ENCODE measurements at regions not wholly inside any gene's neighbourhood (a gene's known extent, or its start where the extent isn't known, plus 50 kb on each side); places are given as distances from the start of the nearest gene placed in this dataset.
A peak's percentile ranks its signal among the peaks of the same experiment; 100 is the strongest.

- DNase-seq (no peak), ATAC-seq (no peak)
- intact Hi-C loops (cut with DNase I, micrococcal nuclease): no loop called here
Observed at GRCh38 chr2:103896182-103896581, 957.7 kb upstream of the POU3F3 start.

DNA sequence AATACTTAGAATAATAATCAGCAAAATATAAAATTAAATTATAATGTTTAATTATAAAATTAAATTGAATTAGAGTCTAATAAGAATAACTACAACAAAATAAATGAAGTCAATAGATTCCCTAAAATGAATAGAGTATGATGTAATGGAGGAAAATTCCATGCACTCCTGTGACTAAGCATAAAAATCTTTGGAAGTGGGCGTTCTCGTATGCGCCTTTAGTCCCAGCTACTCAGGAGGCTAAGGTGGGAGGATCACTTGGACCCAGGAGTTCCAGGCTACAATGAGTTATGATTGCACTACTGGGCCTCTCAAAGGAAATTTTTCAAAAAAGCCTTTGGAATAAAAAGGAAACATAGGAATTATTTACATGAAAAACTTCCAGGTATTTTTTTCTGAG, 955.4 kb upstream of the POU3F3 start:
- no peak for ATAC-seq
- intact Hi-C loops (cut with DNase I, micrococcal nuclease): no loop called here
- DNase-seq: no peak

- intact Hi-C loops (cut with DNase I, micrococcal nuclease): no loop called here
- no peak for ATAC-seq
Observed at GRCh38 chr2:103902347-103902746, 951.6 kb upstream of the POU3F3 start.

GRCh38 chr2:103921161-103921560, 932.8 kb upstream of the POU3F3 start:
- intact Hi-C loops (cut with DNase I, micrococcal nuclease): no loop called here
- ATAC-seq (no peak), DNase-seq (no peak)

More at GRCh38 chr2:103902347-103902746, 951.6 kb upstream of the POU3F3 start:
- DNase-seq: no peak

DNA sequence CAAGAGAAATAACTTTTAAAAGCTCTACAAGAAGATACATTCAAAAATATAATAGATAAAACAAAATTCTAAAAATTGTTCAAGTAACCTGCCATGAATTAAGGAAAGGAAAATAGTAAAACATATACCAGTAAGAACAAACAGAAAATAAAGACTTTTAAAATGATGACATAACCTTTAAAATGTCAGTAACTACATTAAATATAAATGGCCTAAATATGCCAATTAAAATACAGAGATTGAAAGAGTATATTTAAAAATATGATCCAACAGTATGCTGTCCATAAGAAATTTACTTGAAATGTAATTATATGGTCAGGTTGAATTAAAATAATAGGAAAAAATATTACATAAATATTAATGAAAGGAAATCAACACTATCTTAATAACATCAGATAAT, 911.7 kb upstream of the POU3F3 start:
- intact Hi-C loops (cut with DNase I, micrococcal nuclease): no loop called here
- DNase-seq: no peak
- ATAC-seq: no peak

GRCh38 chr2:103945083-103945482, 908.8 kb upstream of the POU3F3 start:
- intact Hi-C loops (cut with DNase I, micrococcal nuclease): no loop called here
- no peak for DNase-seq
- no peak for ATAC-seq

DNA sequence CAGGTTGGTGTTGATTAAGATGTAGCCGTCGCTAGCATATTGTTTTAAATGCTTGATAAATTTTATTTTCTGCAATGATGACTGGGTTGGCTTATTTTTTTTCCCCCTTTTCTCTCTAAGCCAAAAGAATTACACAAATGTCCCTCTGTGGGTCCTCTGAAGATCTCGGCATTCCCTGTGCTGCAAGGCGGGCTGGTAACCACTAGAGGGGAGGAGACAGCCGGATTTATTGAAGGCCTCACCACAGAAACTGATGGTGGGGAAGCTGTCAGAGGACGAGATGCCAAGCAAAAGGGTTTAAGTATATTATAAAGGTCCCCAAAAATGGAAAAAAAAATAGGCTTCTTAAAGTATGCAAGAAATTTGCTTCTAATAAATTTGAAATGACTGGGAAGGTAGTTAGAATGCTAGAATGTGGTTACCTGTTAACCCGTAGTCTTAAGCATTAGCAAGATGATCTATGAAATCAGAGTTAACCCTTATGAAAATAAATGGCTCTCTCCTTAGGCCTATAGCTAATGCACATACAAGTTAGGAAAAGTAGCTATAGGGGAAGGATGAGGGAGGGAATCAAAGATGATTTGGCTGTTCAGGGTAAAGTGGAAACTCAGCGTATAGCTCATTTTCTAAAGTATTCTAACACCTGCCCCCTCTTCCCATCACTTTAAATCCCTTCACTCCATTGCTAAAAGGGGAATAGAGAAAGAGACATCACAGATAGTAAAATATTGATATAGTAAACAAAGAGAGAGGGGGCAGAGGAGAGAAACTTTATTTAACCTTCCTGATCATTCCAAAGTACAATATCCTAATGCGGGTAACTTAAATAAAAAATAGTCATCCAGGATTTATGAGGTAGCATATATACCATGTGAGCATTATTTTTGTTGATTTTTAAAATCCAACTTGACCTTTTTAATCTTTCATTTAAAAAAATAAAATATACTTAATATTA, 894.5 kb upstream of the POU3F3 start:
- ATAC-seq: peak; percentile 36
- DNase-seq: peak in 1 of 2 donors; percentile 4
- intact Hi-C loops (cut with DNase I, micrococcal nuclease): no loop called here

GRCh38 chr2:103960129-103960513, 893.8 kb upstream of the POU3F3 start:
- intact Hi-C loops (cut with DNase I, micrococcal nuclease): no loop called here
- ATAC-seq: no peak

GRCh38 chr2:103960951-103961350, 893.0 kb upstream of the POU3F3 start:
- DNase-seq (no peak), ATAC-seq (no peak)
- intact Hi-C loops (cut with DNase I, micrococcal nuclease): no loop called here

More at GRCh38 chr2:103960129-103960513, 893.8 kb upstream of the POU3F3 start:
- no peak for DNase-seq

DNA sequence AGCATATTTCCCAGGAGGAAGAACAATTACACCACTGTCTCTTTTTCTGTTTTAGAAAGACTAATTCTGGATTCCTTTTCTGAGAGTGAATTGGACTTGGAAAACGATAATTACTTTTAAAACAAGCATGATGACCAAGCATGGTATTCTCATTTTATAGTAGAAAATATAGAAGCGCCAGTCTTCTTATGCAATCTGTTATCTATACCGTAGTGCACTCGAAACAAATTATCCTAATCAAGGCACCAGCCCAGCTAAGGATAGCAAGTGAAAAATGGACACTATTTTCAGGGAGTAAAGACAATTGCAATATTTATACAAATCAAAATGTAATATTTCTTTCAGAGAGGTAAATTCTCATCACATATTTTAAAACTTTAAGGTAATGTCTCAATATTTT, 892.1 kb upstream of the POU3F3 start:
- ATAC-seq (no peak), DNase-seq (no peak)
- intact Hi-C loops (cut with DNase I, micrococcal nuclease): no loop called here

- DNase-seq: no peak
- intact Hi-C loops (cut with DNase I, micrococcal nuclease): no loop called here
- no peak for ATAC-seq
Observed at GRCh38 chr2:103962670-103963069, 891.2 kb upstream of the POU3F3 start.

GRCh38 chr2:103963146-103963725, 890.7 kb upstream of the POU3F3 start:
- no peak for ATAC-seq
- no peak for DNase-seq
- intact Hi-C loops (cut with DNase I, micrococcal nuclease): no loop called here

DNA sequence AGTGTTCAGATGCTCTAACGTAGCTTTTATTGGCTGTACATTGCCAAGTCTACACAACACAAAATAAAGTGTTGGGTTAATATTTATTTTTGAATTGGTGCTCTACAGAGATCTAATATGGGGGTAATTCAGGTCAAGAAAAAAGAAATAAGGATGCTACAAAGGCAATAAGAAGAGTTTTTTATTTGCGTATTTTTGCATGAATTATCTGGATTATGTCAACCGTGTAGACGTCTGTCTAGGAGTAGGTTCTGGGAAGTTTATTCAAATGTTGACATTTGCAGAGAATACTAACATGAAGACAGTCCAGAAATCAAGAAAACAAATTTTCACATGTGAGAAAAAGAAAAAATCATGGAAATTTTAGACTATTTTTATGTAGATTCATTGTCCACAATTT, 876.7 kb upstream of the POU3F3 start:
- no peak for DNase-seq
- intact Hi-C loops (cut with DNase I, micrococcal nuclease): no loop called here
- no peak for ATAC-seq

DNA sequence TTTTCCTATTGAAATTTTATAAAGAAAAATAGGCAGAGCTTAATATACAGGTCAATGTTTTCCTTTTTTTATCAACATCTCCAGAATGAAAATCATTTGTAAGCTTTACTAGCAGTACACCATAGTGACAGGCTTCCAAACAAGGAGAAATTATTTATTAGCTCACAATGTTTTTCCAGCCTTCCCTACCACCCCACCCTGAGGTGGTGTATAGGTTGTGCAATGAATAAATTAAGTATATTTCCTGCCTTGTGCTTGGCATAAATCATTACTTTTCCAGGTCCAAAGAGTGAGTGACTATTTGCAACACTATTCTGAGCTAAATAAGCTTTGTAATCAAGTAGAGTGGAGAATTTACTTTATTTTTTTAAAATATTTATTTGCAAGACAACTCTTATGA, 876.2 kb upstream of the POU3F3 start:
- intact Hi-C loops (cut with DNase I, micrococcal nuclease): no loop called here
- DNase-seq: no peak
- ATAC-seq: no peak

GRCh38 chr2:103980401-103980800, 873.5 kb upstream of the POU3F3 start:
- DNase-seq (no peak), ATAC-seq (no peak)
- intact Hi-C loops (cut with DNase I, micrococcal nuclease): no loop called here

DNA sequence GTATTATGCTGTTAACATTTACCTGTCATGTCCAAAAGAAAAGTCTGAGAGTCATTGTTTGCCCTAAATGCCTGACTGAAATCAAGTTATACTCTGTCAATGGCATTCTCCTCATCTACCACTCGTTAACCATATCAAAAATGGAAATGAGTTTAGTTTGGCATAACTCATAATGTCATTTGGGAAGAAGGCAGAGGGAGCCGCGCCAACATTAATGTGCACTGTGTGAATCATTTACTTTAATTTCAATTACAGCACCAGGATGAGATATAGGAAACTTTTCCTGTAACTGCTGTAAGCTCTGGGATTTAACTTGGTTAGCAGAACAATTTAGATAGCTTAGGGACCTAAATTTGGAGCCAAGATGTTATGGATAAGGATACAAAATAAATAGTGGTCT, 871.2 kb upstream of the POU3F3 start:
- DNase-seq: no peak
- intact Hi-C loops (cut with DNase I, micrococcal nuclease): no loop called here
- ATAC-seq: no peak

DNA sequence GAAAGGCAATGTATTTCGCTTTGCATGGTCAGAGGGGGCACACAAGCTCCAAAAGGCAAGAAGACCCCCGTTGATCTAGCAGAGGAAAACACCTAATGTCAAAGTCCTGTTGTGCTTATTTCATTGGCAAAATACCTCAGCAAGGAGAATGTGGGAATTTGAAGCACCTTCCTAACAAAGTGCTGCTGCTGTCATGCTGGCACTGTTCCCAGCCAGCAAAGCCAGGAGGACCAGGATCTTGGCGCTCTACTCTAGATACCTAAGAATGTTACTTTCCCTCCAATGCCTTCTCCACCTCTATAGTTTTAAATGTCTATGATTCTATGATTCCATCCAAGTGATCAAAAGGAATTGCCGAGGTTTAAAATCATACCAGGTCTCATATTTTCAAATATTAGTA, 867.9 kb upstream of the POU3F3 start:
- DNase-seq (no peak), ATAC-seq (no peak)
- intact Hi-C loops (cut with DNase I, micrococcal nuclease): no loop called here

DNA sequence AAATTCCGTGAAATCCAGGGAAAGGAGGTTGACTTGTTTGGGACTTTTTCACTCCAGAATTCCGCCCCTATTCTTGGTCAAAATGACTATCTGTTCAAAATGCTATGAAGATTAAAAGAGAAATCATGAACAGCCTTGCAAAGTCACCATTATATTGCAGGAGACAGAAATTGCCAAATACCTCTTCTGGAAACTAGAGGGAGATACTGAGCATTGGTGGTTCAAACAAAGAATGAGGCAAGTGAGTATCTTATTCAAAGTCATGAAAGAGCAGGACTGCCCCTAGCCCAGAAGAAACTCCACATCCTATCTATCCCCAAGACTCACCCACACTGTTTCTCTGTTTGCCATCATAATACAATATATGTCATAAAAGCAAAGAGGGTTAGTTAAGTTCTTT, 862.3 kb upstream of the POU3F3 start:
- intact Hi-C loops (cut with DNase I, micrococcal nuclease): no loop called here
- DNase-seq: no peak
- no peak for ATAC-seq

- no peak for DNase-seq
- intact Hi-C loops (cut with DNase I, micrococcal nuclease): no loop called here
Observed at GRCh38 chr2:104004821-104005220, 849.1 kb upstream of the POU3F3 start.

GRCh38 chr2:104016801-104017200, 837.1 kb upstream of the POU3F3 start:
- ATAC-seq (no peak), DNase-seq (no peak)
- intact Hi-C loops (cut with DNase I, micrococcal nuclease): no loop called here

More at GRCh38 chr2:104004821-104005220, 849.1 kb upstream of the POU3F3 start:
- ATAC-seq: no peak
